ENCODE measurements at regions not wholly inside any gene's neighbourhood (a gene's known extent, or its start where the extent isn't known, plus 50 kb on each side); places are given as distances from the start of the nearest gene placed in this dataset.

DNA sequence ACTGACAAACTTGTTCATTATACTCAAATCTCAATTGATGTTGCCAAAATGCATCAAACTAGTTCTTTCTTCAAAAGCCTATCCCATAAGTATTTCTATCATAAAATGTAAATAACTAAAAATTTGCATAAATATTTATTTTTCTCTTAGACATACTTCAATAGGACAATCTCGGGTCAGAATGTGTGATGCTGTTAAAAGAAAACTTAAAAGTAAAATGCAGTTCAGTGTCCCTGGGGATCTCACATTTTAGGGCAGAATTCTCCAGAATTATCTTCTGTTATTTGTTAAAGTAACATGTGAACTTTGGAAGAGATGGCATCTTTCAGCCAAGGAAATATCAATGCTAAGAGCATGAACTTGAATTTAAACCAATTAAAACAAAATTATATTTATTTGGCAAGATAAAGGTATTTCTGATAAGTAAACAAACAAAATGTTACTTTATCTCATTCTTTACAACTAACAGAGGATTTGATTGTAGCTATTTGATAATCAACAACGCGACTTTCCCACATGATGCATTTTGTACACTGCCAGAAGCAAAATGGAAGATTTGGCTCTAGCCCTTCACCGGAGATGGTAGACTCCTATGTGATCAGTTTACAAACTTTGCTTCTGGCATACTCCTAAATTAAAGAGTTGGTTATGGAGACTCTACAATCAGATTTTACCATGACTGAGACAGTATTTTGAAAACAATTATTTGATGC is 169.5 kb upstream of the EDNRB start:
- H3K4me1 ChIP-seq (ENCODE audit: control insufficient read depth in 1 of 2, extremely low read depth in 1 of 2, insufficient read depth in 2 of 2, low read length in 2 of 2): no peaks in the 10 kb centered on the region
- no peaks in the 10 kb centered on the region for H3K27me3 ChIP-seq (replicated peaks in 1 of 2; ENCODE audit: control insufficient read depth in 2 of 2, extremely low read depth in 1 of 2, insufficient read depth in 2 of 2, low read length in 1 of 2)
- Mint-ChIP-seq H3K4me1 (no peaks in the 10 kb centered on the region), H3K27ac (no peak overlapping the region), H3K36me3 (no peaks in the 10 kb centered on the region), H3K4me3 (no peak overlapping the region), H3K9me3 (peaks cover 0 to 4% (median 2%) of the 10 kb centered on the region in 3 donors), H3K27me3 (peaks cover 14 to 28% of the 10 kb centered on the region in 2 donors)
- no peak overlapping the region for H3K27ac ChIP-seq (ENCODE audit: low read length)
- H3K9me3 ChIP-seq: no peaks in the 10 kb centered on the region
- H3K36me3 ChIP-seq (ENCODE audit: control insufficient read depth in 2 of 2, extremely low read depth in 1 of 2, insufficient read depth in 1 of 2, low read length in 1 of 2): no peaks in the 10 kb centered on the region
- no peak overlapping the region for H3K4me3 ChIP-seq (ENCODE audit: control insufficient read depth in 1 of 2, extremely low read depth in 1 of 2, low read length in 1 of 2)
- ChIA-PET POLR2A (no interaction called here), CTCF (no interaction called here)
- 100% methylated on average over 1 of the region's 4 CpGs for WGBS (ENCODE audit: insufficient coverage)
- DNase-seq (no peak), ATAC-seq (replicated peaks in 1 of 4) (no peak)

DNA sequence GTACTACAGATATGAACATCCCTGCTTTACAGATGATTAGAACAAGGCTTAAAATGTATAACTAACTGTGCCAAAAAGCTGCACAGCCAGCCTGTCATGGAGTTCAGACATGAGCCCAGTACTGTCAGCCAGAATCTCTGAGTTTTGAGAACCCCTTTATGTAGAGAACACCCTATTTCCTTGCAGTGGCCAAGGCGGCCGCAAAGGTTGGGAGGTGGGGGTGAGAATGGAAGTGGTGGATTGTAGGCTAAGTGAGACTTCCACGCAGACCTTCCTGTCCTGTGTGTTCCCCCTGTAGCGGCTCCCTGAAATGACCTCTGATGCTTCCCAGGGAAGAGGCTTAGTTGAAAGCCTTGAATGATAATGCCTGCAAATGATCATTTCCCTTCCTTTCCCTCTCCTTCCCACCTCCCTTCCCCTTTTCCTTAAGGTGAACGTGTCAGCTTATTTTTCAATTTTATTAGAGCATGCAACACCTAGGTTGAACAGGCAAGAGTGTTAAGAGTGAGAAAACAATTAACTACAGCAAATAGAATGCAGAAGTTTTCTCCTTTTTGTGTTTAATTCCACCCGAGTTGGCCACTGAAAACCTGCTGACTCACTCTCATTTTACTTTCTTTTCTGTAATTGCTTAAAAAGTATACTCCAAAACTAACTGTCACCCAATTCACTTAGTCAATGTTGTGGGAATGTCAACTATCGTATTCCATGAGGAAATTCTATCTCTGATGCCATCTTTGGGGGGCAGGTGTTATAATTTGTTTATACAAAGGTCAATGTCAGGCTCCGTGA is 167.0 kb upstream of the EDNRB start:
- Mint-ChIP-seq H3K9me3 (peaks cover 13 to 20% (median 15%) of the 10 kb centered on the region in 3 donors), H3K4me3 (no peak overlapping the region), H3K27me3 (peaks cover 16 to 27% of the 10 kb centered on the region in 2 donors), H3K27ac (no peak overlapping the region), H3K36me3 (no peaks in the 10 kb centered on the region), H3K4me1 (no peaks in the 10 kb centered on the region)
- Histone ChIP-seq H3K9me3 (no peaks in the 10 kb centered on the region), H3K4me3 (ENCODE audit: control insufficient read depth in 1 of 2, extremely low read depth in 1 of 2, low read length in 1 of 2) (no peak overlapping the region), H3K36me3 (ENCODE audit: control insufficient read depth in 2 of 2, extremely low read depth in 1 of 2, insufficient read depth in 1 of 2, low read length in 1 of 2) (no peaks in the 10 kb centered on the region), H3K4me1 (ENCODE audit: control insufficient read depth in 1 of 2, extremely low read depth in 1 of 2, insufficient read depth in 2 of 2, low read length in 2 of 2) (no peaks in the 10 kb centered on the region), H3K27ac (ENCODE audit: low read length) (no peak overlapping the region), H3K27me3 (replicated peaks in 1 of 2; ENCODE audit: control insufficient read depth in 2 of 2, extremely low read depth in 1 of 2, insufficient read depth in 2 of 2, low read length in 1 of 2) (no peaks in the 10 kb centered on the region)
- ChIA-PET POLR2A (no interaction called here), CTCF (interaction anchor here (0.5 to 0.6 kb wide), 2 partner anchors 17 to 47 kb away, joined by 3 read pairs; no protein-coding TSS in a partner anchor)
- 0% methylated on average over 2 of the region's 8 CpGs for WGBS (ENCODE audit: insufficient coverage)
- DNase-seq (no peak), ATAC-seq (replicated peaks in 1 of 4) (no peak)

DNA sequence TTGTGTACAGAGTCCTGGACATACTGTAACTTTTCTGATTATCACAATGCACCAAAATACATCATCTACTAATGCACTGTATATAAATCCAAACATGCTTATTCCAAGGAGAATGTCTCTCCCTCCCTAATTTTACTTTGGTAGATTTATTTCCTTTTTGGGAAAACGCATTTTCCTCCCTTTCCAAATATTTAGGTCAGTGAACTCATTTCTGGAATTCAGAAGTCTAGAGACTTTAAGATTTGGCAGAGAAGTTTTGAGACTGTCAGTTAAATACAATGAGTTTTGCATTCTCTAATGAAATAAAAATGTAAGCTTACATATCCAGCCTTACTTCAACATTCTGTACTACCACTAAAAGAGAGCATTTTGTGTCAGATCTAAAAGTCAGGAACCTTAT is 165.8 kb upstream of the EDNRB start:
- peaks cover 13 to 20% (median 15%) of the 10 kb centered on the region in 3 donors for H3K9me3 Mint-ChIP-seq
- peaks cover 16 to 20% of the 10 kb centered on the region in 2 donors for H3K27me3 Mint-ChIP-seq
- H3K4me3 Mint-ChIP-seq: no peak overlapping the region
- no peak overlapping the region for H3K27ac ChIP-seq (ENCODE audit: low read length)
- H3K4me3 ChIP-seq (ENCODE audit: control insufficient read depth in 1 of 2, extremely low read depth in 1 of 2, low read length in 1 of 2): no peak overlapping the region
- H3K9me3 ChIP-seq: no peaks in the 10 kb centered on the region
- no peak for DNase-seq
- H3K36me3 Mint-ChIP-seq: no peaks in the 10 kb centered on the region
- ATAC-seq (replicated peaks in 1 of 4): no peak
- H3K4me1 ChIP-seq (ENCODE audit: control insufficient read depth in 1 of 2, extremely low read depth in 1 of 2, insufficient read depth in 2 of 2, low read length in 2 of 2): no peaks in the 10 kb centered on the region
- WGBS (ENCODE audit: insufficient coverage): no CpG with 5 or more reads among the region's 1 CpG
- ChIA-PET POLR2A (no interaction called here), CTCF (no interaction called here)
- H3K27ac Mint-ChIP-seq: no peak overlapping the region
- H3K36me3 ChIP-seq (ENCODE audit: control insufficient read depth in 2 of 2, extremely low read depth in 1 of 2, insufficient read depth in 1 of 2, low read length in 1 of 2): no peaks in the 10 kb centered on the region
- H3K27me3 ChIP-seq (replicated peaks in 1 of 2; ENCODE audit: control insufficient read depth in 2 of 2, extremely low read depth in 1 of 2, insufficient read depth in 2 of 2, low read length in 1 of 2): no peaks in the 10 kb centered on the region
- H3K4me1 Mint-ChIP-seq: no peaks in the 10 kb centered on the region

DNA sequence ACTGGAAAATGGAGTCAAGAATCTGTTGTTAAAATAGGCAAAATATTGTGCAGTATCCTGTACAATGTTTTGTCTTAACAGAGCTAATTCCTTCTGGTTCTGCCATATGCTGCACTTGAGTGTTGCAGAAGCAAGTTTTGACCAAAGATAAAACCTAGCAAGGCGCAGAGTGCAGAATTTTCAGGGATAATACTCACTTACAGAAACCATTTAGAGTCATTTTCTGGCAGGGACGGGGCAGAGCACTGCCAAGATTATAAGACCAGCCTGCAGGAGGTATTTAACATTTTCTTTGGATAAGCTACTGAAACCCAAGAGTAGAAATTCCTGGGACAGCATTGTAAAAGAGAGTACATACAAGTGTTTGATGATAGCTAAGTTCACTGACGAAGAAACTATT is 159.5 kb upstream of the EDNRB start:
- ChIA-PET POLR2A (no interaction called here), CTCF (no interaction called here)
- peaks cover 13 to 17% (median 14%) of the 10 kb centered on the region in 3 donors for H3K9me3 Mint-ChIP-seq
- Histone ChIP-seq H3K27ac (ENCODE audit: low read length) (no peak overlapping the region), H3K36me3 (ENCODE audit: control insufficient read depth in 2 of 2, extremely low read depth in 1 of 2, insufficient read depth in 1 of 2, low read length in 1 of 2) (no peaks in the 10 kb centered on the region), H3K4me3 (ENCODE audit: control insufficient read depth in 1 of 2, extremely low read depth in 1 of 2, low read length in 1 of 2) (no peak overlapping the region), H3K4me1 (ENCODE audit: control insufficient read depth in 1 of 2, extremely low read depth in 1 of 2, insufficient read depth in 2 of 2, low read length in 2 of 2) (no peaks in the 10 kb centered on the region), H3K27me3 (replicated peaks in 1 of 2; ENCODE audit: control insufficient read depth in 2 of 2, extremely low read depth in 1 of 2, insufficient read depth in 2 of 2, low read length in 1 of 2) (no peaks in the 10 kb centered on the region), H3K9me3 (no peaks in the 10 kb centered on the region)
- H3K36me3 Mint-ChIP-seq: no peaks in the 10 kb centered on the region
- DNase-seq (no peak), ATAC-seq (replicated peaks in 1 of 4) (no peak)
- H3K4me1 Mint-ChIP-seq: no peaks in the 10 kb centered on the region
- no peak overlapping the region for H3K4me3 Mint-ChIP-seq
- 66% methylated on average over 3 of the region's 3 CpGs for WGBS (ENCODE audit: insufficient coverage)
- H3K27me3 Mint-ChIP-seq: peaks cover 2 to 7% of the 10 kb centered on the region in 2 donors
- no peak overlapping the region for H3K27ac Mint-ChIP-seq

DNA sequence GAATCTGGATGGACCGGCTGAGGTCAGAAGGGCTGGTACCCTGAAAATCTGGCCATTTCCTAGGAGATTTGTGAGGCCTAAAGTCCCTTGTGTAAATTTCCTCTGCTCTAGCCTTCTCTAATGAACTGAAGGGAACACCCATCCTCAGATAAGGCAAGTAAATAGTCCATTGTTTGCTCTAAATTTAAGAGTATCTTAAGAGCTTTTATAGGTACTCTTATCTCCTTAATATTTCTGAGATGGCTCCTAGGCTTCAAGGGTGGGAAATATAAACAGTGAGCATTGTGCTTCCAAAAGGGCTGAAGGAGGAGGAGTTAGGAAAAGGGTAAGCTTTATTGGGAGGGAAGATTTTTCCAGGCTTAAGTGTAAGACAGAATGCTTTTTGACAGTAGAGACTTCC is 148.7 kb upstream of the EDNRB start:
- CTCF ChIA-PET: interaction anchor here in 1 of 2 donors (0.6 kb wide), 1 partner anchor 52 kb away, joined by 5 read pairs; no protein-coding TSS in a partner anchor
- no peaks in the 10 kb centered on the region for H3K9me3 ChIP-seq
- no peak for DNase-seq

DNA sequence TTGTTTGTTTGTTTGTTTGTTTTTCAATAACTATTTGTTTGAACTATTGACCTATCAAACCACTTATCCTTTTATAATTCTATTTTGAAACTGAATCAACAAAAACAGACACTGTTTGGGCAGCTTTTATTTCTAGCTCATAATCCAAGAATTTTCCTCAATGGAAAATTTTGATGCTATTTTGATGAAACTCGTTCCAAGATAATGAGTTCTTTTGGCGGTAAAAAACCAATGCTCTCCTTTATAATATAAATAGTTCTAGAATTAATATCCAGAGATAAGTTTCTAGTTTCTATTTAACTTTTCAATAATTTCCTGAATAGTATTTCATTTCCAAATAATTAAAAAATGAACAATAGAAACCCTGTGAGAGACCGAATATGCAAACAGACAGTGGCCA is 146.5 kb upstream of the EDNRB start:
- Mint-ChIP-seq H3K36me3 (no peaks in the 10 kb centered on the region), H3K27ac (no peak overlapping the region), H3K4me3 (no peak overlapping the region), H3K27me3 (peaks cover 0 to 3% of the 10 kb centered on the region in 2 donors), H3K4me1 (no peaks in the 10 kb centered on the region), H3K9me3 (no peaks in the 10 kb centered on the region)
- Histone ChIP-seq H3K27me3 (replicated peaks in 1 of 2; ENCODE audit: control insufficient read depth in 2 of 2, extremely low read depth in 1 of 2, insufficient read depth in 2 of 2, low read length in 1 of 2) (peaks cover 0 to 11% of the 10 kb centered on the region in 2 experiments), H3K4me3 (ENCODE audit: control insufficient read depth in 1 of 2, extremely low read depth in 1 of 2, low read length in 1 of 2) (no peak overlapping the region), H3K27ac (ENCODE audit: low read length) (no peak overlapping the region), H3K36me3 (ENCODE audit: control insufficient read depth in 2 of 2, extremely low read depth in 1 of 2, insufficient read depth in 1 of 2, low read length in 1 of 2) (no peaks in the 10 kb centered on the region), H3K9me3 (no peaks in the 10 kb centered on the region), H3K4me1 (ENCODE audit: control insufficient read depth in 1 of 2, extremely low read depth in 1 of 2, insufficient read depth in 2 of 2, low read length in 2 of 2) (no peaks in the 10 kb centered on the region)
- ChIA-PET CTCF (interaction anchor here in 1 of 2 donors (0.5 kb wide), 1 partner anchor 142 kb away, joined by 3 read pairs; no protein-coding TSS in a partner anchor), POLR2A (no interaction called here)
- no peak for ATAC-seq (replicated peaks in 1 of 4)
- no peak for DNase-seq
- 80% methylated on average over 1 of the region's 3 CpGs for WGBS (ENCODE audit: insufficient coverage)

More for the DNA sequence above, 148.7 kb upstream of the EDNRB start:
- no peak overlapping the region for H3K27ac ChIP-seq (ENCODE audit: low read length)
- POLR2A ChIA-PET: no interaction called here
- Mint-ChIP-seq H3K4me1 (no peaks in the 10 kb centered on the region), H3K4me3 (no peak overlapping the region), H3K36me3 (no peaks in the 10 kb centered on the region), H3K27me3 (peaks cover 0 to 3% of the 10 kb centered on the region in 2 donors), H3K9me3 (no peaks in the 10 kb centered on the region), H3K27ac (no peak overlapping the region)
- H3K27me3 ChIP-seq (replicated peaks in 1 of 2; ENCODE audit: control insufficient read depth in 2 of 2, extremely low read depth in 1 of 2, insufficient read depth in 2 of 2, low read length in 1 of 2): peaks cover 0 to 11% of the 10 kb centered on the region in 2 experiments
- no CpG with 5 or more reads among the region's 1 CpG for WGBS (ENCODE audit: insufficient coverage)
- no peak for ATAC-seq (replicated peaks in 1 of 4)
- H3K4me3 ChIP-seq (ENCODE audit: control insufficient read depth in 1 of 2, extremely low read depth in 1 of 2, low read length in 1 of 2): no peak overlapping the region
- H3K36me3 ChIP-seq (ENCODE audit: control insufficient read depth in 2 of 2, extremely low read depth in 1 of 2, insufficient read depth in 1 of 2, low read length in 1 of 2): no peaks in the 10 kb centered on the region
- no peaks in the 10 kb centered on the region for H3K4me1 ChIP-seq (ENCODE audit: control insufficient read depth in 1 of 2, extremely low read depth in 1 of 2, insufficient read depth in 2 of 2, low read length in 2 of 2)
